NCI-H345 treated with DMSO at 0.1 percent for 48 hours (cell line): ENCODE measurements at regions not wholly inside any gene's neighbourhood (a gene's known extent, or its start where the extent isn't known, plus 50 kb on each side); places are given as distances from the start of the nearest gene placed in this dataset.

Experiments used
- DNase-seq: peaks from one replicate; lab custom pipeline; 2025; ENCODE audit not compliant: unreplicated experiment; lab: John Stamatoyannopoulos, UW

GRCh38 chr3:20916951-20917606, 731.1 kb upstream of the SGO1 start:
- no peak for DNase-seq

- DNase-seq = no peak
These were observed 728.3 kb upstream of the SGO1 start for GRCh38 chr3:20914310-20914709.

GRCh38 chr3:20912406-20912805, 726.4 kb upstream of the SGO1 start:
- no peak for DNase-seq

GRCh38 chr3:20909511-20909910, 723.5 kb upstream of the SGO1 start:
- DNase-seq = no peak

GRCh38 chr3:20905210-20905805, 719.3 kb upstream of the SGO1 start:
- DNase-seq = no peak

- no peak for DNase-seq
These were observed 718.7 kb upstream of the SGO1 start for GRCh38 chr3:20904671-20905070.

- no peak for DNase-seq
These were observed 713.0 kb upstream of the SGO1 start for GRCh38 chr3:20898962-20899361.

GRCh38 chr3:20890111-20890519, 704.1 kb upstream of the SGO1 start:
- no peak for DNase-seq

GRCh38 chr3:20878691-20879090, 692.7 kb upstream of the SGO1 start:
- no peak for DNase-seq

GRCh38 chr3:20873235-20873634, 687.2 kb upstream of the SGO1 start:
- DNase-seq = no peak

- no peak for DNase-seq
These were observed 684.3 kb upstream of the SGO1 start for GRCh38 chr3:20870106-20870899.

GRCh38 chr3:20865803-20866202, 679.8 kb upstream of the SGO1 start:
- no peak for DNase-seq

- DNase-seq = no peak
These were observed 675.4 kb upstream of the SGO1 start for GRCh38 chr3:20861454-20861853.

GRCh38 chr3:20857636-20858035, 671.6 kb upstream of the SGO1 start:
- no peak for DNase-seq

- no peak for DNase-seq
These were observed 667.9 kb upstream of the SGO1 start for GRCh38 chr3:20853890-20854289.

GRCh38 chr3:20852712-20853111, 666.7 kb upstream of the SGO1 start:
- no peak for DNase-seq

- no peak for DNase-seq
These were observed 664.0 kb upstream of the SGO1 start for GRCh38 chr3:20849975-20850374.

GRCh38 chr3:20846832-20847231, 660.8 kb upstream of the SGO1 start:
- DNase-seq = no peak

GRCh38 chr3:20846066-20846465, 660.1 kb upstream of the SGO1 start:
- DNase-seq = no peak

GRCh38 chr3:20844851-20845250, 658.8 kb upstream of the SGO1 start:
- DNase-seq = no peak

- DNase-seq = no peak
These were observed 656.8 kb upstream of the SGO1 start for GRCh38 chr3:20842594-20843436.
